OCI-LY1 (cell line): ENCODE measurements at regions not wholly inside any gene's neighbourhood (a gene's known extent, or its start where the extent isn't known, plus 50 kb on each side); places are given as distances from the start of the nearest gene placed in this dataset.

Source experiments
- H2AFZ ChIP-seq: fragments of 200-600 bp; sonication (generic), shearing (Covaris generic); 2 replicates; pipeline ENCODE4 v1.6.0; 2014; ENCODE audit warnings: antibody characterized with exemption, mild to moderate bottlenecking, low read length
- H3F3A ChIP-seq: fragments of 200-600 bp; sonication (generic), shearing (Covaris generic); 2 replicates; pipeline ENCODE4 v1.6.0; 2014; ENCODE audit warnings: mild to moderate bottlenecking, antibody characterized with exemption, low read length, moderate library complexity; ENCODE audit not compliant: insufficient read depth
- H3K27ac ChIP-seq: fragments of 200-600 bp; sonication (generic); 2 replicates; pipeline ENCODE4 v1.5.1; 2014; ENCODE audit warnings: low read length, mixed run types, mild to moderate bottlenecking, low read depth; ENCODE audit not compliant: poor library complexity, severe bottlenecking
- H3K27me3 ChIP-seq: fragments of 200-600 bp; sonication (generic); 2 replicates; pipeline ENCODE4 v1.6.0; 2014; ENCODE audit warnings: antibody characterized with exemption, mild to moderate bottlenecking, low read length, moderate library complexity; ENCODE audit not compliant: insufficient read depth
- H3K36me3 ChIP-seq: fragments of 200-600 bp; sonication (generic); 2 replicates; pipeline ENCODE4 v1.6.1; 2014; ENCODE audit warnings: mild to moderate bottlenecking, antibody characterized with exemption, low read length, moderate library complexity, mixed read lengths; ENCODE audit not compliant: insufficient read depth
- H3K4me1 ChIP-seq: fragments of 200-600 bp; sonication (generic); 2 replicates; pipeline ENCODE4 v1.5.1; 2014; ENCODE audit warnings: mild to moderate bottlenecking, low read length, moderate library complexity; ENCODE audit not compliant: insufficient read depth, severe bottlenecking
- H3K4me2 ChIP-seq: fragments of 200-600 bp; sonication (generic), shearing (Covaris generic); 2 replicates; pipeline ENCODE4 v1.6.1; 2014; ENCODE audit warnings: low read length
- H3K4me3 ChIP-seq: fragments of 200-600 bp; sonication (generic); 2 replicates; pipeline ENCODE4 v1.5.1; 2014; ENCODE audit warnings: low read length, low read depth, mild to moderate bottlenecking, mixed read lengths; ENCODE audit not compliant: poor library complexity, severe bottlenecking
- H3K79me2 ChIP-seq: fragments of 200-600 bp; shearing (Covaris generic); 2 replicates; pipeline ENCODE4 v1.6.1; 2016; ENCODE audit warnings: mixed run types, low read length, mixed read lengths; ENCODE audit not compliant: insufficient read depth
- H3K9ac ChIP-seq: fragments of 200-600 bp; sonication (generic), shearing (Covaris generic); 2 replicates; pipeline ENCODE4 v1.6.1; 2014; ENCODE audit warnings: mild to moderate bottlenecking, low read length, mixed read lengths
- H3K9me2 ChIP-seq: fragments of 200-600 bp; sonication (generic), shearing (Covaris generic); 2 replicates; pipeline ENCODE4 v1.6.1; 2014; ENCODE audit warnings: low read depth, mild to moderate bottlenecking, low read length, mixed read lengths
- H3K9me3 ChIP-seq: fragments of 200-600 bp; shearing (Covaris generic); 2 replicates; pipeline ENCODE4 v1.6.1; 2014; ENCODE audit warnings: low read length, mixed read lengths
- H4K20me1 ChIP-seq: fragments of 200-600 bp; sonication (generic), shearing (Covaris generic); 2 replicates; pipeline ENCODE4 v1.6.0; 2016; ENCODE audit warnings: mild to moderate bottlenecking, low read length; ENCODE audit not compliant: insufficient read depth
- EZH2 ChIP-seq: fragments of 200-600 bp; sonication (generic), shearing (Covaris generic); IDR thresholded peaks from 2 replicates; pipeline ENCODE4 v1.8.0; 2017; ENCODE audit warnings: borderline replicate concordance, mixed run types, mild to moderate bottlenecking, antibody characterized with exemption, low read length, moderate library complexity, mixed read lengths
- TF ChIP-seq, protein P1 (sequence below): fragments of 200-600 bp; sonication (generic), shearing (Covaris generic); IDR thresholded peaks from 2 replicates; pipeline ENCODE4 v1.5.1; 2017; ENCODE audit warnings: mild to moderate bottlenecking, antibody characterized with exemption, low read length, moderate library complexity, mixed read lengths

DNA sequence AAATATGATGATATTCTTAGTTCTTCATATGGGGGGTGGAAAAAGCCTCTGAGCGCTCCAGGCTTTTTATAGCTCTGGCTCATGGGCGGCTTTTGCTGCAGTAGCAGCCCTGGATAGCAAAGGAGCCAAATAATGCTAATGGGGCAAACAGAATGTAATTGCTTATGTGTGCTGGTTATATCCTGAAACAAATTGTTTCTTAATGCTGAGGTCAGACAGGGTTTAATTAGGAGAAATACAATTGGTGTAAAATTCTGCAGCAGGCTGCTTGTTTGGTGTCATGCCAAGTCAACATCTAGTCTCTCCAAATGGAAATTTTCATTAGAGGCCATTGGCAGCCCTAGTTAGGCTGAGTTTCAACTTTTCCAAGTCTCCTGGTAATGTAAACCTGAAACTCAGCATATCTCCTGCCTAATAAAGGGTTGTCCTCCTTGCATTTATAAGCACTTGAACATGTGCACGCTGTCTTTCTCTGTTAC is 530.1 kb upstream of the NOX3 start:
- no peaks in the 10 kb centered on the region for H4K20me1 ChIP-seq
- H3K4me3 ChIP-seq = no peak overlapping the region
- no peaks in the 10 kb centered on the region for H3K4me1 ChIP-seq
- no peaks in the 10 kb centered on the region for H3K36me3 ChIP-seq
- no peak overlapping the region for H3K4me2 ChIP-seq
- no peaks in the 10 kb centered on the region for H3K27me3 ChIP-seq
- H2AFZ ChIP-seq = no peak overlapping the region
- H3K9me2 ChIP-seq = no peaks in the 10 kb centered on the region
- H3K9me3 ChIP-seq = no peaks in the 10 kb centered on the region
- no peaks in the 10 kb centered on the region for H3K79me2 ChIP-seq
- no peak overlapping the region for H3K27ac ChIP-seq
- TF ChIP-seq EZH2 = no peak
- TF ChIP-seq, protein P1, sequence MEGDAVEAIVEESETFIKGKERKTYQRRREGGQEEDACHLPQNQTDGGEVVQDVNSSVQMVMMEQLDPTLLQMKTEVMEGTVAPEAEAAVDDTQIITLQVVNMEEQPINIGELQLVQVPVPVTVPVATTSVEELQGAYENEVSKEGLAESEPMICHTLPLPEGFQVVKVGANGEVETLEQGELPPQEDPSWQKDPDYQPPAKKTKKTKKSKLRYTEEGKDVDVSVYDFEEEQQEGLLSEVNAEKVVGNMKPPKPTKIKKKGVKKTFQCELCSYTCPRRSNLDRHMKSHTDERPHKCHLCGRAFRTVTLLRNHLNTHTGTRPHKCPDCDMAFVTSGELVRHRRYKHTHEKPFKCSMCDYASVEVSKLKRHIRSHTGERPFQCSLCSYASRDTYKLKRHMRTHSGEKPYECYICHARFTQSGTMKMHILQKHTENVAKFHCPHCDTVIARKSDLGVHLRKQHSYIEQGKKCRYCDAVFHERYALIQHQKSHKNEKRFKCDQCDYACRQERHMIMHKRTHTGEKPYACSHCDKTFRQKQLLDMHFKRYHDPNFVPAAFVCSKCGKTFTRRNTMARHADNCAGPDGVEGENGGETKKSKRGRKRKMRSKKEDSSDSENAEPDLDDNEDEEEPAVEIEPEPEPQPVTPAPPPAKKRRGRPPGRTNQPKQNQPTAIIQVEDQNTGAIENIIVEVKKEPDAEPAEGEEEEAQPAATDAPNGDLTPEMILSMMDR = no peak
- H3K9ac ChIP-seq = no peak overlapping the region
- H3F3A ChIP-seq = no peaks in the 10 kb centered on the region

DNA sequence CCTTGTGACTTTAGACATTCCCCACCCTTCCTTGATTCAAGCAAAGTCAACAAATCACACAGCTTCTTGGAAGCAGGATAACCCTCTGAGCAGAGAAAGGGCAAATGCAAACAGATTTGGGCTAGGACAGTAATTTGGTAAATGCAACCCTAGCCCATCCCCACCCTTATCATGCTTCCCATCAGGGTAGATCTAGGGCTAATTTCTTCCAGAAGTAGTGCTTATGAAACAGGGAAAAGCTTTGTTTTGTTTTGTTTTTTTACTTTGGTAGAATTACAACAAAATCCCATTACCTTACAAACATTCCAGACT is 525.1 kb upstream of the NOX3 start:
- no peaks in the 10 kb centered on the region for H3K27me3 ChIP-seq

DNA sequence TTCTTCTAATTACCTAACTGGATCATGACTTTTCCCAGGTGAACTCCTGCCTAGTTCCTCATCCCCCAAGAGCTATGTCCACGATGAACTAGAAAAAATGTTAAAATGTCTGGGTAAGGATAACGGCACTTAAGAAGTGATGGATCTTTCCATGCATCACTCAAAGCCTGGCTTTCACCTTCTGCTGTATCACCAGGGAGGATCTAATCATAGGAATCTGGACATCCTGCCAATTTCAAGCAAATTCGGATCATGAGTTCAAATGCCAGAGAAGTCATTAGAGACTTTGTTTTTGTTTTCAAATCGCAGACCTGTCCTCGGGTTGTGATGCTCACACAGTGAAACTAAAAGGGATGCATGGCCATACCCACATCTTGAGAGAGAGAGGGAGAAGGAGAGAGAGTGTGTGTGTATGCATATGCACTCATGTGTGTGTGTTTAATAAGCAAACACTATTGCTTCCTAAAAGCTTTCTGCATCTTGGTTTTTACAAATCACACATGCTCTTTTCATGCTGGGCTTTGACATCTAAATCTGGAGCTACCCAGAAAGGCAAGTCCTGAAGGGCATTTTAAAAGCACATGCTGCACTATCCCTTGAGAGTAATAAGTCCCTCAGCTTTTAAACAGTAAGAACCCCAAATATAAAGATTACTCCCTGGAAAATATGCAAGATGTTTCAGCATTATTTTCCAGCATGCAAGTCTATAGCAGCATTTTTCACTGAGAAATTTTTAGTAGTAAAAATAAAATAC is 524.6 kb upstream of the NOX3 start:
- no peak overlapping the region for H3K27ac ChIP-seq
- no peaks in the 10 kb centered on the region for H3K27me3 ChIP-seq
- H4K20me1 ChIP-seq = no peaks in the 10 kb centered on the region
- H3K4me1 ChIP-seq = no peaks in the 10 kb centered on the region
- no peak overlapping the region for H3K9ac ChIP-seq
- no peak overlapping the region for H3K4me2 ChIP-seq
- no peak overlapping the region for H2AFZ ChIP-seq
- no peaks in the 10 kb centered on the region for H3K79me2 ChIP-seq
- H3K9me2 ChIP-seq = no peaks in the 10 kb centered on the region
- no peaks in the 10 kb centered on the region for H3K36me3 ChIP-seq
- no peaks in the 10 kb centered on the region for H3K9me3 ChIP-seq
- no peak for TF ChIP-seq EZH2
- TF ChIP-seq, protein P1 = no peak
- H3F3A ChIP-seq = no peaks in the 10 kb centered on the region
- no peak overlapping the region for H3K4me3 ChIP-seq

More for the DNA sequence above, 525.1 kb upstream of the NOX3 start:
- Histone ChIP-seq H3K9ac (no peak overlapping the region), H3K36me3 (no peaks in the 10 kb centered on the region), H3K4me1 (no peaks in the 10 kb centered on the region), H3K79me2 (no peaks in the 10 kb centered on the region), H4K20me1 (no peaks in the 10 kb centered on the region), H3K9me2 (no peaks in the 10 kb centered on the region), H2AFZ (no peak overlapping the region), H3K4me2 (no peak overlapping the region), H3K4me3 (no peak overlapping the region), H3K9me3 (no peaks in the 10 kb centered on the region), H3K27ac (no peak overlapping the region), H3F3A (no peaks in the 10 kb centered on the region)
- no peak for TF ChIP-seq EZH2
- TF ChIP-seq, protein P1 = no peak
